K562 (cell line): ENCODE measurements at regions not wholly inside any gene's neighbourhood (a gene's known extent, or its start where the extent isn't known, plus 50 kb on each side); places are given as distances from the start of the nearest gene placed in this dataset.

ENCODE experiments used
- HDGF ChIP-seq: fragments of 450-650 bp; IDR thresholded peaks from 2 replicates; pipeline ENCODE4 v1.6.1; 2016
- HNRNPH1 ChIP-seq: fragments of 200-400 bp; formaldehyde crosslinking; optimal IDR thresholded peaks from 2 replicates; pipeline ENCODE3; 2017; ENCODE audit warnings: low read depth, mild to moderate bottlenecking, low read length, moderate library complexity
- MED1 ChIP-seq: sonication (generic); formaldehyde crosslinking; IDR thresholded peaks from 2 replicates; pipeline ENCODE4 v1.8.1; 2023; ENCODE audit warnings: missing genetic modification reagents, borderline replicate concordance
- PURB ChIP-seq: sonication (generic); formaldehyde crosslinking; IDR thresholded peaks from 2 replicates; pipeline ENCODE4 v1.9.0; 2021; ENCODE audit warnings: low read depth, mild to moderate bottlenecking, missing genetic modification reagents
- RFX1 ChIP-seq: fragments of 450-650 bp; IDR thresholded peaks from 2 replicates; pipeline ENCODE4 v1.6.1; 2016; ENCODE audit warnings: mild to moderate bottlenecking, moderate library complexity
- SAP30 ChIP-seq: fragments of 200-600 bp; sonication (generic); IDR thresholded peaks from 2 replicates; pipeline ENCODE4 v1.6.1; 2012; ENCODE audit warnings: borderline replicate concordance, low read depth, mild to moderate bottlenecking, moderate library complexity, low read length, control low read depth, inconsistent platforms; ENCODE audit not compliant: insufficient read depth, poor library complexity, severe bottlenecking
- SREBF1 ChIP-seq: fragments of 150-350 bp; IDR thresholded peaks from 2 replicates; pipeline ENCODE4 v1.6.1; 2014; ENCODE audit warnings: antibody characterized with exemption, low read depth, low read length, borderline replicate concordance
- SRSF3 ChIP-seq: fragments of 200-400 bp; formaldehyde crosslinking; IDR thresholded peaks from 2 replicates; pipeline ENCODE4 v1.6.1; 2016; ENCODE audit warnings: mild to moderate bottlenecking, low read length, moderate library complexity; ENCODE audit not compliant: insufficient read depth
- ZNF445 ChIP-seq: fragments of 250-450 bp; sonication (Bioruptor Pico); IDR thresholded peaks from 2 replicates; pipeline ENCODE4 v1.4.0; 2020; ENCODE audit warnings: low read depth, mild to moderate bottlenecking, moderate library complexity
- TF ChIP-seq, protein P1 (sequence below), 2 experiments: fragments of 450-650 bp in 1 of 2; sonication (generic) in 1 of 2; formaldehyde crosslinking in 1 of 2; IDR thresholded peaks in 1 of 2; conservative IDR thresholded peaks in 1 of 2; 2 replicates each; pipeline versions ENCODE4 v1.6.1 to v1.8.1; 2016 to 2023; ENCODE audit warnings: mild to moderate bottlenecking in 2 of 2, moderate library complexity in 2 of 2, inconsistent platforms in 1 of 2, missing genetic modification reagents in 1 of 2
- TF ChIP-seq, protein P2 (sequence below): fragments of 250-450 bp; sonication (Bioruptor Pico); IDR thresholded peaks from 2 replicates; pipeline ENCODE4 v1.9.0; 2021; ENCODE audit warnings: mild to moderate bottlenecking, inconsistent platforms
- TF ChIP-seq, protein P3 (sequence below): fragments of 250-450 bp; sonication (Bioruptor Pico); IDR thresholded peaks from 2 replicates; pipeline ENCODE4 v1.8.0; 2022; ENCODE audit warnings: inconsistent platforms, mild to moderate bottlenecking, moderate library complexity, borderline replicate concordance
- TF ChIP-seq, protein P4 (sequence below), 2 experiments: fragments of 200-800 bp in 1 of 2; sonication (Bioruptor generic) in 1 of 2; sonication (generic) in 1 of 2; formaldehyde crosslinking in 1 of 2; IDR thresholded peaks in 1 of 2; conservative IDR thresholded peaks in 1 of 2; 2 replicates each; pipeline versions ENCODE4 v1.5.0 to v1.6.1; 2016 to 2020; ENCODE audit warnings: missing compliant biosample characterization in 1 of 2, missing genetic modification characterization in 1 of 2, missing genetic modification reagents in 1 of 2
- TF ChIP-seq, protein P5 (sequence below): sonication (generic); formaldehyde crosslinking; IDR thresholded peaks from 2 replicates; pipeline ENCODE4 v1.8.1; 2022; ENCODE audit warnings: missing genetic modification reagents

DNA sequence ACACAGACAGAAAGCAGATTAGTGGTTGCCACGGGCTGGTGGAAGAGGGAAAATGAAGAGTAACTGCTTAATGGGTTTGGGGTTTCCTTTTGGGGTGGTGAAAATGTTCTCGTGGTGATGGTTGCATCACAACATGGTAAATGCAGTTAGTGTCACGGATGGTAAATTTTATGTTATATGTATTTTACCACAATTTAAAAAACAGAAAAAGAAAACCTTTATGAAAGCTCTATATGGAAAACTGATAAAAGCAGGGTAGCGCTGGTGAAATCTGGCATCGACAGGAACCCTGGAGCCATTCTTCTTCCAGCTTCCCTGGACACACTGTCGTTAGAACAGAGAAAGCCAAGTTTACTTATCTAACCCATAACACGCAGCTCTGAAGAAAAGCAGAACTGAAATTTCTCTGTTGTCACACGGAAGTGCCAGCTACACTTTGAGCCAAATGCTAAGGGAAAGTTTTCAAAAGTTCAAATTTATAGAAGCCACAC is 287.7 kb upstream of the NR2F2 start (continued):
- TF ChIP-seq, protein P1, sequence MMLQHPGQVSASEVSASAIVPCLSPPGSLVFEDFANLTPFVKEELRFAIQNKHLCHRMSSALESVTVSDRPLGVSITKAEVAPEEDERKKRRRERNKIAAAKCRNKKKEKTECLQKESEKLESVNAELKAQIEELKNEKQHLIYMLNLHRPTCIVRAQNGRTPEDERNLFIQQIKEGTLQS (IDR thresholded peaks at IDR 0.05): peak; percentile 26; the same call in 1 of the 2 replicates
- TF ChIP-seq, protein P1 (CRISPR knock-in tag; conservative IDR thresholded peaks at IDR 0.05): no peak
- TF ChIP-seq, protein P2, sequence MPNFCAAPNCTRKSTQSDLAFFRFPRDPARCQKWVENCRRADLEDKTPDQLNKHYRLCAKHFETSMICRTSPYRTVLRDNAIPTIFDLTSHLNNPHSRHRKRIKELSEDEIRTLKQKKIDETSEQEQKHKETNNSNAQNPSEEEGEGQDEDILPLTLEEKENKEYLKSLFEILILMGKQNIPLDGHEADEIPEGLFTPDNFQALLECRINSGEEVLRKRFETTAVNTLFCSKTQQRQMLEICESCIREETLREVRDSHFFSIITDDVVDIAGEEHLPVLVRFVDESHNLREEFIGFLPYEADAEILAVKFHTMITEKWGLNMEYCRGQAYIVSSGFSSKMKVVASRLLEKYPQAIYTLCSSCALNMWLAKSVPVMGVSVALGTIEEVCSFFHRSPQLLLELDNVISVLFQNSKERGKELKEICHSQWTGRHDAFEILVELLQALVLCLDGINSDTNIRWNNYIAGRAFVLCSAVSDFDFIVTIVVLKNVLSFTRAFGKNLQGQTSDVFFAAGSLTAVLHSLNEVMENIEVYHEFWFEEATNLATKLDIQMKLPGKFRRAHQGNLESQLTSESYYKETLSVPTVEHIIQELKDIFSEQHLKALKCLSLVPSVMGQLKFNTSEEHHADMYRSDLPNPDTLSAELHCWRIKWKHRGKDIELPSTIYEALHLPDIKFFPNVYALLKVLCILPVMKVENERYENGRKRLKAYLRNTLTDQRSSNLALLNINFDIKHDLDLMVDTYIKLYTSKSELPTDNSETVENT (CRISPR knock-in tag): no peak
- TF ChIP-seq SAP30: no peak
- no peak for TF ChIP-seq HDGF
- no peak for TF ChIP-seq ZNF445 (CRISPR knock-in tag)
- no peak for TF ChIP-seq PURB (CRISPR knock-in tag)
- TF ChIP-seq HNRNPH1: no peak
- TF ChIP-seq SRSF3: no peak
- TF ChIP-seq, protein P3, sequence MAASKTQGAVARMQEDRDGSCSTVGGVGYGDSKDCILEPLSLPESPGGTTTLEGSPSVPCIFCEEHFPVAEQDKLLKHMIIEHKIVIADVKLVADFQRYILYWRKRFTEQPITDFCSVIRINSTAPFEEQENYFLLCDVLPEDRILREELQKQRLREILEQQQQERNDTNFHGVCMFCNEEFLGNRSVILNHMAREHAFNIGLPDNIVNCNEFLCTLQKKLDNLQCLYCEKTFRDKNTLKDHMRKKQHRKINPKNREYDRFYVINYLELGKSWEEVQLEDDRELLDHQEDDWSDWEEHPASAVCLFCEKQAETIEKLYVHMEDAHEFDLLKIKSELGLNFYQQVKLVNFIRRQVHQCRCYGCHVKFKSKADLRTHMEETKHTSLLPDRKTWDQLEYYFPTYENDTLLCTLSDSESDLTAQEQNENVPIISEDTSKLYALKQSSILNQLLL (CRISPR knock-in tag): no peak
- no peak for TF ChIP-seq MED1 (CRISPR knock-in tag)
- TF ChIP-seq, protein P4, sequence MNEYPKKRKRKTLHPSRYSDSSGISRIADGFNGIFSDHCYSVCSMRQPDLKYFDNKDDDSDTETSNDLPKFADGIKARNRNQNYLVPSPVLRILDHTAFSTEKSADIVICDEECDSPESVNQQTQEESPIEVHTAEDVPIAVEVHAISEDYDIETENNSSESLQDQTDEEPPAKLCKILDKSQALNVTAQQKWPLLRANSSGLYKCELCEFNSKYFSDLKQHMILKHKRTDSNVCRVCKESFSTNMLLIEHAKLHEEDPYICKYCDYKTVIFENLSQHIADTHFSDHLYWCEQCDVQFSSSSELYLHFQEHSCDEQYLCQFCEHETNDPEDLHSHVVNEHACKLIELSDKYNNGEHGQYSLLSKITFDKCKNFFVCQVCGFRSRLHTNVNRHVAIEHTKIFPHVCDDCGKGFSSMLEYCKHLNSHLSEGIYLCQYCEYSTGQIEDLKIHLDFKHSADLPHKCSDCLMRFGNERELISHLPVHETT (CRISPR knock-in tag; conservative IDR thresholded peaks at IDR 0.05 in 1 of 2, IDR thresholded peaks at IDR 0.05 in 1 of 2): no peak
- TF ChIP-seq, protein P5, sequence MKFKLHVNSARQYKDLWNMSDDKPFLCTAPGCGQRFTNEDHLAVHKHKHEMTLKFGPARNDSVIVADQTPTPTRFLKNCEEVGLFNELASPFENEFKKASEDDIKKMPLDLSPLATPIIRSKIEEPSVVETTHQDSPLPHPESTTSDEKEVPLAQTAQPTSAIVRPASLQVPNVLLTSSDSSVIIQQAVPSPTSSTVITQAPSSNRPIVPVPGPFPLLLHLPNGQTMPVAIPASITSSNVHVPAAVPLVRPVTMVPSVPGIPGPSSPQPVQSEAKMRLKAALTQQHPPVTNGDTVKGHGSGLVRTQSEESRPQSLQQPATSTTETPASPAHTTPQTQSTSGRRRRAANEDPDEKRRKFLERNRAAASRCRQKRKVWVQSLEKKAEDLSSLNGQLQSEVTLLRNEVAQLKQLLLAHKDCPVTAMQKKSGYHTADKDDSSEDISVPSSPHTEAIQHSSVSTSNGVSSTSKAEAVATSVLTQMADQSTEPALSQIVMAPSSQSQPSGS (CRISPR knock-in tag): no peak
- no peak for TF ChIP-seq RFX1
- no peak for TF ChIP-seq SREBF1
